IMR-90 (cell line): ENCODE measurements at regions not wholly inside any gene's neighbourhood (a gene's known extent, or its start where the extent isn't known, plus 50 kb on each side); places are given as distances from the start of the nearest gene placed in this dataset.

ENCODE experiments used
- ATAC-seq: fragments of 200-7000 bp; cut with Tn5 transposase; 2 replicates; pipeline ENCODE4 v1.9.1; 2020; ENCODE audit warnings: low read depth, mild to moderate bottlenecking, moderate library complexity
- BruUV-seq: library from RNA; stranded (reverse); fragments of 400-500 nt; replicated peaks from 2 replicates; lab custom pipeline; 2021; lab: Mats Ljungman, UMichigan
- CTCF ChIA-PET: fragments of 300-600 bp; formaldehyde crosslinking; extraction: SDS; loops from one replicate; lab custom pipeline; 2021; ENCODE audit warnings: antibody characterized with exemption; lab: Yijun Ruan, JAX
- POLR2A ChIA-PET: fragments of 300-600 bp; sonication (Branson Sonifier 250); formaldehyde crosslinking; loops from one replicate; lab custom pipeline; 2022; ENCODE audit warnings: antibody characterized with exemption; ENCODE audit not compliant: unreplicated experiment; lab: Charles Lee
- DNase-seq: peaks from one replicate; pipeline ENCODE4 v3.0.0; 2013
- H2AFZ ChIP-seq: replicated peaks from 2 replicates; pipeline ENCODE3; 2013; ENCODE audit warnings: low read length, mild to moderate bottlenecking; ENCODE audit not compliant: poor library complexity
- H2AK5ac ChIP-seq: 2 replicates; pipeline ENCODE4 v1.6.1; 2013; ENCODE audit warnings: low read depth, low read length, inconsistent platforms
- H2AK9ac ChIP-seq: replicated peaks from 2 replicates; pipeline ENCODE3; 2013; ENCODE audit warnings: mild to moderate bottlenecking, low read depth, low read length, moderate library complexity; ENCODE audit not compliant: poor library complexity
- H2BK120ac ChIP-seq: 2 replicates; pipeline ENCODE4 v1.6.1; 2013; ENCODE audit warnings: low read depth, low read length, inconsistent platforms
- H2BK15ac ChIP-seq: 3 replicates; pipeline ENCODE4 v1.6.1; 2013; ENCODE audit warnings: low read depth, low read length, inconsistent platforms
- H2BK20ac ChIP-seq: 2 replicates; pipeline ENCODE4 v1.6.1; 2013; ENCODE audit warnings: low read depth, mild to moderate bottlenecking, inconsistent platforms, low read length, moderate library complexity
- H2BK5ac ChIP-seq: 2 replicates; pipeline ENCODE4 v1.6.1; 2013; ENCODE audit warnings: mild to moderate bottlenecking, low read depth, low read length, inconsistent platforms; ENCODE audit not compliant: poor library complexity, severe bottlenecking
- H3K14ac ChIP-seq: replicated peaks from 2 replicates; pipeline ENCODE4 v1.6.1; 2013; ENCODE audit warnings: low read depth, low read length, inconsistent platforms
- H3K18ac ChIP-seq: 2 replicates; pipeline ENCODE4 v1.6.1; 2013; ENCODE audit warnings: low read depth, low read length, control low read depth
- H3K23ac ChIP-seq: 2 replicates; pipeline ENCODE4 v1.6.1; 2013; ENCODE audit warnings: low read depth, low read length, inconsistent platforms
- H3K27ac ChIP-seq: 2 replicates; pipeline ENCODE4 v1.5.1; 2013; ENCODE audit warnings: mild to moderate bottlenecking, control low read depth, low read length; ENCODE audit not compliant: insufficient read depth
- H3K27me3 ChIP-seq: 2 replicates; pipeline ENCODE4 v1.6.1; 2013; ENCODE audit warnings: low read length; ENCODE audit not compliant: control insufficient read depth, insufficient read depth
- H3K36me3 ChIP-seq: 2 replicates; pipeline ENCODE4 v1.6.1; 2013; ENCODE audit warnings: low read length, mixed read lengths; ENCODE audit not compliant: control insufficient read depth, insufficient read depth
- H3K4ac ChIP-seq: 2 replicates; pipeline ENCODE4 v1.6.1; 2013; ENCODE audit warnings: low read depth, low read length, inconsistent platforms
- H3K4me1 ChIP-seq: 2 replicates; pipeline ENCODE4 v1.6.1; 2013; ENCODE audit warnings: low read length, mixed read lengths; ENCODE audit not compliant: control insufficient read depth, insufficient read depth
- H3K4me2 ChIP-seq: 2 replicates; pipeline ENCODE4 v1.6.1; 2013; ENCODE audit warnings: low read depth, mild to moderate bottlenecking, control low read depth, low read length, moderate library complexity
- H3K4me3 ChIP-seq: 2 replicates; pipeline ENCODE4 v1.5.1; 2013; ENCODE audit warnings: low read depth, mild to moderate bottlenecking, control low read depth, low read length, moderate library complexity; ENCODE audit not compliant: insufficient read depth
- H3K56ac ChIP-seq: 2 replicates; pipeline ENCODE4 v1.6.1; 2013; ENCODE audit warnings: low read length, inconsistent platforms; ENCODE audit not compliant: insufficient read depth; ENCODE audit errors: extremely low read depth
- H3K79me1 ChIP-seq, 2 experiments: 2 replicates each; pipeline ENCODE4 v1.6.1; 2013; ENCODE audit warnings: low read length in 2 of 2, inconsistent platforms in 1 of 2, low read depth in 1 of 2
- H3K9ac ChIP-seq: 2 replicates; pipeline ENCODE4 v1.6.1; 2013; ENCODE audit warnings: low read depth, low read length, control low read depth
- H3K9me1 ChIP-seq: 2 replicates; pipeline ENCODE4 v1.6.1; 2013; ENCODE audit warnings: low read length, inconsistent platforms; ENCODE audit not compliant: insufficient read depth
- H3K9me3 ChIP-seq: 2 replicates; pipeline ENCODE4 v1.6.1; 2013; ENCODE audit warnings: low read length; ENCODE audit not compliant: control insufficient read depth, insufficient read depth
- H4K20me1 ChIP-seq: 2 replicates; pipeline ENCODE4 v1.6.1; 2013; ENCODE audit warnings: low read length, inconsistent platforms; ENCODE audit not compliant: insufficient read depth
- H4K5ac ChIP-seq: 2 replicates; pipeline ENCODE4 v1.6.1; 2013; ENCODE audit warnings: mild to moderate bottlenecking, low read depth, low read length, control low read depth
- H4K8ac ChIP-seq, 2 experiments: 2 replicates each; pipeline ENCODE4 v1.6.1; 2013; ENCODE audit warnings: low read depth in 2 of 2, low read length in 2 of 2, control low read depth in 1 of 2, inconsistent platforms in 1 of 2
- H4K91ac ChIP-seq: 2 replicates; pipeline ENCODE4 v1.6.1; 2013; ENCODE audit warnings: low read depth, low read length, inconsistent platforms; ENCODE audit not compliant: insufficient read depth
- CEBPB ChIP-seq: IDR thresholded peaks from 2 replicates; pipeline ENCODE4 v1.6.1; 2012; ENCODE audit warnings: low read depth, low read length, improper control_type of control experiment
- MXI1 ChIP-seq: IDR thresholded peaks from 2 replicates; pipeline ENCODE4 v1.6.1; 2012; ENCODE audit warnings: low read depth, mild to moderate bottlenecking, low read length, moderate library complexity, borderline replicate concordance
- WGBS, 2 experiments: methylation state at CpG; one replicate each; pipeline versions ENCODE4 v1.1.5 to v1.1.7; 2013; ENCODE audit warnings: missing lambda C conversion rate in 2 of 2; ENCODE audit not compliant: insufficient read length in 1 of 2; ENCODE audit errors: extremely low coverage in 2 of 2; 5-methylcytosine and 5-hydroxymethylcytosine counted together
- dilution Hi-C: fragments of 300-500 bp; cut with HindIII; formaldehyde crosslinking; loops from one replicate; pipeline ENCODE4 v1.14.3; 2018; ENCODE audit warnings: low sequenced_read_pairs; ENCODE audit not compliant: unreplicated experiment
- in situ Hi-C: fragments of 300-500 bp; cut with MboI; formaldehyde crosslinking; loops from 3 replicates; pipeline ENCODE4 v1.14.3; 2019; ENCODE audit warnings: low sequenced_read_pairs, inconsistent platforms, mixed read lengths
- intact Hi-C: fragments of 100-400 bp; cut with micrococcal nuclease; formaldehyde crosslinking; loops from 2 replicates; pipeline ENCODE4 v1.10.0; 2022

- Histone ChIP-seq H4K20me1 (no peaks in the 10 kb centered on the region; the same call in 1 of the 2 replicates), H3K79me1 (no peaks in the 10 kb centered on the region), H2AK5ac (no peak overlapping the region), H3K4me1 (no peaks in the 10 kb centered on the region), H2BK120ac (no peak overlapping the region), H3K27me3 (peaks cover 17% of the 10 kb centered on the region; the same call in 1 of the 2 replicates), H2AK9ac (no peak overlapping the region), H3K4me3 (no peak overlapping the region), H3K23ac (no peak overlapping the region), H4K91ac (no peak overlapping the region), H4K5ac (no peak overlapping the region), H3K9ac (no peak overlapping the region), H3K14ac (no peak overlapping the region), H3K27ac (no peak overlapping the region), H3K4me2 (no peak overlapping the region), H3K56ac (no peak overlapping the region), H3K9me3 (peaks cover 8% of the 10 kb centered on the region), H3K36me3 (no peaks in the 10 kb centered on the region), H4K8ac (no peak overlapping the region), H3K9me1 (no peaks in the 10 kb centered on the region), H2AFZ (peak overlapping the region; percentile 35), H2BK20ac (no peak overlapping the region), H3K18ac (no peak overlapping the region), H2BK5ac (no peak overlapping the region), H2BK15ac (no peak overlapping the region), H3K4ac (no peak overlapping the region)
- TF ChIP-seq CEBPB (no peak), MXI1 (no peak)
- intact Hi-C loops (no loop called here), in situ Hi-C loops (no loop called here), dilution Hi-C loops (no loop called here)
- DNase-seq (no peak), ATAC-seq (no peak)
- CTCF ChIA-PET = no interaction called here
- no TSS peak for BruUV-seq
- POLR2A ChIA-PET = no interaction called here
- WGBS, 2 experiments = 57% methylated on average over 8 of the region's 22 CpGs; no CpG with 5 or more reads in 1 of the 2 experiments
Measured at GRCh38 chr11:70495351-70496310, 97.3 kb downstream of the CTTN start.
